ENCODE measurements at regions not wholly inside any gene's neighbourhood (a gene's known extent, or its start where the extent isn't known, plus 50 kb on each side); places are given as distances from the start of the nearest gene placed in this dataset.

DNA sequence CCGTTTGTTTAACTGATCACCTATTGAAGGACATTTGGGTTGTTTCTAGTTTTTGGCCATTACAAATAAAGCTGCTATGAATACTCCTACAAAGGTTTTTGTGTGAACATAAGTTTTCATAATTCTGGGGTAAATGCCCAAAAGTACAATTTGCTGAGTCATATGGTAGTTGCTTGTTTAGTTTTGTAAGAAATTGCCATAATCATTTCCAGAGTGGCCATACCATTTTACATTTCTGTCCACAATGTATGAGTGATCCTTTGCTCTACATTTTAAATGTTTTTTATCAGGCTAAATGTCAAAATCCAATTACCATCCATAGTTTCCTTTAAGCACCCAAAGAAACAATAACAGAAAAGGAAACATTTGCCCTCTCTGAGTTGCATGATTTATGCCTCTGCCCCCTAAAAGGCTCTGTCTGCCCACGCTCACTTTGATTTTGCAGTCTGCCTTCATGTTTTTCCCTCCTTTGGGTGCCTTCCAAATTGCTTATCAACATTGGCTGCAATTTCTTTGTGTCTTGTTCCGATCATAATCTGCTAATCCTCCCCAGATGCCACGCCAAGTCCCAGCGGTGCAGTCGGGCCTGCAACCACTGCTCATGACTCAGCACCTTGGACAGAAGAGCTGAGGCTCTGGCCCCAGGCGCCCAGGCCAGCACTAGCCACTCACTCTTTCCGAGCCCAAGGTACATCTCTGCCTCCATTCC, 339.2 kb downstream of the PIK3R1 start:
- 0 out of 2 replicates have a peak overlapping the region, but pooled peaks have one; percentile 17 for H3K4me2 ChIP-seq (ENCODE audit: low read length)
- intact Hi-C loops (cut with micrococcal nuclease), result no loop called here
- CTCF ChIA-PET, result no interaction called here

More for the DNA sequence above, 339.2 kb downstream of the PIK3R1 start:
- ChIA-PET POLR2A (no interaction called here), RAD21 (ENCODE audit: low non-redundant PET in 1 of 2, low total read pairs in 2 of 2, uncharacterized antibody in 2 of 2, unreplicated experiment in 2 of 2) (no interaction called here)
- no peaks in the 10 kb centered on the region for H3K79me2 ChIP-seq (ENCODE audit: insufficient read depth, low read length)
- no peak overlapping the region for H2AFZ ChIP-seq (ENCODE audit: low read depth, low read length, poor library complexity, severe bottlenecking)
- no peaks in the 10 kb centered on the region; a peak in 1 of 4 replicates for H3K36me3 ChIP-seq (ENCODE audit: control insufficient read depth in 1 of 2, insufficient read depth in 2 of 2, low read length in 2 of 2)
- peak; percentile 16 for DNase-seq (ENCODE audit: low read depth, low spot score)
- peaks cover 3 to 5% of the 10 kb centered on the region in 2 experiments; a peak in 1 of 4 replicates for H3K9me3 ChIP-seq (ENCODE audit: control insufficient read depth in 1 of 2, insufficient read depth in 1 of 2, low read depth in 1 of 2, low read length in 2 of 2)
- peak; percentile 80 for ATAC-seq
- no TSS peak for BruUV-seq (replicated peaks)
- H3K27ac ChIP-seq (ENCODE audit: low read depth, low read length), result no peak overlapping the region
- peaks cover 4 to 9% of the 10 kb centered on the region in 2 experiments; a peak in 2 of 4 replicates for H3K4me1 ChIP-seq (ENCODE audit: control insufficient read depth in 1 of 2, insufficient read depth in 2 of 2, low read length in 2 of 2)
- H3K9ac ChIP-seq (ENCODE audit: low read length), result no peak overlapping the region
- H3K27me3 ChIP-seq (ENCODE audit: insufficient read depth, low read length), result no peaks in the 10 kb centered on the region
- H4K20me1 ChIP-seq (ENCODE audit: insufficient read depth), result no peaks in the 10 kb centered on the region
- no peaks in the 10 kb centered on the region for H3K9me2 ChIP-seq (ENCODE audit: insufficient read depth)
- no peak for TF ChIP-seq ZNF274 (IDR thresholded peaks at IDR 0.05; ENCODE audit: low read depth, low read length)
- peak; percentile 27; the same call in 1 of the 2 replicates for TF ChIP-seq SIN3A (IDR thresholded peaks at IDR 0.05; ENCODE audit: low read depth)
- no peak for TF ChIP-seq ZFX (IDR thresholded peaks at IDR 0.05)
- TF ChIP-seq EZH2 (IDR thresholded peaks at IDR 0.05), result no peak
- peak; percentile 25 for TF ChIP-seq JUND (IDR thresholded peaks at IDR 0.05)
- peak; percentile 94 for TF ChIP-seq TCF7L2 (IDR thresholded peaks at IDR 0.05; ENCODE audit: borderline replicate concordance, extremely low read depth, insufficient read depth, insufficient read length)
- 0 out of 2 replicates have a peak, but pooled peaks have one; percentile 18 for TF ChIP-seq FOSL1 (IDR thresholded peaks at IDR 0.05; ENCODE audit: low read depth)
- TF ChIP-seq, protein P1, sequence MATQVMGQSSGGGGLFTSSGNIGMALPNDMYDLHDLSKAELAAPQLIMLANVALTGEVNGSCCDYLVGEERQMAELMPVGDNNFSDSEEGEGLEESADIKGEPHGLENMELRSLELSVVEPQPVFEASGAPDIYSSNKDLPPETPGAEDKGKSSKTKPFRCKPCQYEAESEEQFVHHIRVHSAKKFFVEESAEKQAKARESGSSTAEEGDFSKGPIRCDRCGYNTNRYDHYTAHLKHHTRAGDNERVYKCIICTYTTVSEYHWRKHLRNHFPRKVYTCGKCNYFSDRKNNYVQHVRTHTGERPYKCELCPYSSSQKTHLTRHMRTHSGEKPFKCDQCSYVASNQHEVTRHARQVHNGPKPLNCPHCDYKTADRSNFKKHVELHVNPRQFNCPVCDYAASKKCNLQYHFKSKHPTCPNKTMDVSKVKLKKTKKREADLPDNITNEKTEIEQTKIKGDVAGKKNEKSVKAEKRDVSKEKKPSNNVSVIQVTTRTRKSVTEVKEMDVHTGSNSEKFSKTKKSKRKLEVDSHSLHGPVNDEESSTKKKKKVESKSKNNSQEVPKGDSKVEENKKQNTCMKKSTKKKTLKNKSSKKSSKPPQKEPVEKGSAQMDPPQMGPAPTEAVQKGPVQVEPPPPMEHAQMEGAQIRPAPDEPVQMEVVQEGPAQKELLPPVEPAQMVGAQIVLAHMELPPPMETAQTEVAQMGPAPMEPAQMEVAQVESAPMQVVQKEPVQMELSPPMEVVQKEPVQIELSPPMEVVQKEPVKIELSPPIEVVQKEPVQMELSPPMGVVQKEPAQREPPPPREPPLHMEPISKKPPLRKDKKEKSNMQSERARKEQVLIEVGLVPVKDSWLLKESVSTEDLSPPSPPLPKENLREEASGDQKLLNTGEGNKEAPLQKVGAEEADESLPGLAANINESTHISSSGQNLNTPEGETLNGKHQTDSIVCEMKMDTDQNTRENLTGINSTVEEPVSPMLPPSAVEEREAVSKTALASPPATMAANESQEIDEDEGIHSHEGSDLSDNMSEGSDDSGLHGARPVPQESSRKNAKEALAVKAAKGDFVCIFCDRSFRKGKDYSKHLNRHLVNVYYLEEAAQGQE (IDR thresholded peaks at IDR 0.05; ENCODE audit: low read depth), result peak; percentile 78
- TF ChIP-seq, protein P2, sequence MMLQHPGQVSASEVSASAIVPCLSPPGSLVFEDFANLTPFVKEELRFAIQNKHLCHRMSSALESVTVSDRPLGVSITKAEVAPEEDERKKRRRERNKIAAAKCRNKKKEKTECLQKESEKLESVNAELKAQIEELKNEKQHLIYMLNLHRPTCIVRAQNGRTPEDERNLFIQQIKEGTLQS (IDR thresholded peaks at IDR 0.05), result no peak
- no peak overlapping the region for H3K4me3 ChIP-seq (replicated peaks in 1 of 2; ENCODE audit: low read depth in 1 of 2, low read length in 2 of 2)

Measured in HCT116 (cell line).